A549 (cell line): ENCODE measurements at regions not wholly inside any gene's neighbourhood (a gene's known extent, or its start where the extent isn't known, plus 50 kb on each side); places are given as distances from the start of the nearest gene placed in this dataset.

Experiments used
- ATAC-seq, 2 experiments: fragments of 200-7000 bp in 1 of 2; fragments of >200 bp in 1 of 2; cut with Nextera tagmentation in 1 of 2; cut with Tn5 transposase in 1 of 2; 3 replicates each; pipeline versions ENCODE4 v1.8.0 to v1.9.1; 2018 to 2020; ENCODE audit warnings: mild to moderate bottlenecking in 1 of 2, moderate library complexity in 1 of 2
- CTCF ChIA-PET: fragments of 300-600 bp; sonication (Branson Sonifier 250); formaldehyde crosslinking; extraction: SDS; loops from one replicate; lab custom pipeline; 2021; ENCODE audit warnings: antibody characterized with exemption, inconsistent platforms; lab: Yijun Ruan, JAX
- POLR2A ChIA-PET: fragments of 350-600 bp; formaldehyde crosslinking; extraction: SDS; loops from one replicate; lab custom pipeline; 2021; ENCODE audit warnings: antibody characterized with exemption, inconsistent platforms; lab: Yijun Ruan, JAX
- DNase-seq, 2 experiments: peaks; one replicate each; pipeline versions ENCODE4 v3.0.0 to v3.0.0-alpha.2; 2011 to 2016; ENCODE audit warnings: low read depth in 1 of 2, low spot score in 1 of 2
- FAIRE-seq: peaks from 2 replicates; lab custom pipeline; 2011; peaks lifted over from hg19 to GRCh38; lab: Jason Lieb, UNC
- H3K27ac ChIP-seq, 2 experiments: fragments of >200 bp; sonication (Bioruptor Twin); formaldehyde crosslinking; 3 replicates each; pipeline ENCODE4 v1.5.1; 2016 to 2017
- H3K4me1 ChIP-seq: fragments of >200 bp; sonication (Bioruptor Twin); formaldehyde crosslinking; 3 replicates; pipeline ENCODE4 v1.6.1; 2016
- H3K4me2 ChIP-seq: fragments of >200 bp; sonication (Bioruptor Twin); formaldehyde crosslinking; 3 replicates; pipeline ENCODE4 v1.6.1; 2016
- H3K4me3 ChIP-seq: fragments of >200 bp; sonication (Bioruptor Twin); formaldehyde crosslinking; 3 replicates; pipeline ENCODE4 v1.5.1; 2016
- H3K9me3 ChIP-seq: fragments of >200 bp; sonication (Bioruptor Twin); formaldehyde crosslinking; 3 replicates; pipeline ENCODE4 v1.6.1; 2016
- BHLHE40 ChIP-seq: IDR thresholded peaks from 2 replicates; pipeline ENCODE4 v1.6.1; 2012; ENCODE audit warnings: low read depth, low read length, inconsistent platforms
- CBX2 ChIP-seq: fragments of 200-600 bp; sonication (generic); IDR thresholded peaks from 2 replicates; pipeline ENCODE4 v1.6.1; 2016; ENCODE audit warnings: low read depth, mild to moderate bottlenecking, borderline replicate concordance
- CBX8 ChIP-seq: fragments of 200-600 bp; sonication (generic); IDR thresholded peaks from 2 replicates; pipeline ENCODE4 v1.6.1; 2016
- CEBPB ChIP-seq, 2 experiments: fragments of >200 bp in 1 of 2; sonication (Bioruptor Twin) in 1 of 2; formaldehyde crosslinking in 1 of 2; IDR thresholded peaks; 2 replicates each; pipeline ENCODE4 v1.6.1; 2012 to 2016
- EP300 ChIP-seq, 2 experiments: fragments of >200 bp; sonication (Bioruptor Twin); formaldehyde crosslinking; IDR thresholded peaks; 2 replicates in 1 of 2; 3 replicates in 1 of 2; pipeline ENCODE4 v1.6.1; 2016 to 2017
- FOSL2 ChIP-seq, 2 experiments: fragments of 450-650 bp in 1 of 2; fragments of >200 bp in 1 of 2; sonication (Bioruptor Twin) in 1 of 2; formaldehyde crosslinking; IDR thresholded peaks; 2 replicates each; pipeline versions ENCODE4 v1.5.0 to v1.6.1; 2016 to 2020; ENCODE audit warnings: mild to moderate bottlenecking in 1 of 2, moderate library complexity in 1 of 2
- HDAC2 ChIP-seq: fragments of 200-600 bp; sonication (generic); IDR thresholded peaks from 2 replicates; pipeline ENCODE4 v1.6.1; 2016
- HOXB13 ChIP-seq: fragments of 250-450 bp; sonication (Bioruptor Pico); IDR thresholded peaks from 2 replicates; pipeline ENCODE4 v1.5.0; 2020; ENCODE audit warnings: low read depth, mild to moderate bottlenecking, moderate library complexity
- KDM1A ChIP-seq: fragments of 200-600 bp; sonication (generic); IDR thresholded peaks from 2 replicates; pipeline ENCODE4 v1.6.1; 2016; ENCODE audit warnings: low read depth, mild to moderate bottlenecking
- MAFK ChIP-seq: fragments of 450-650 bp; IDR thresholded peaks from 2 replicates; pipeline ENCODE4 v1.6.1; 2014; ENCODE audit not compliant: partially characterized antibody
- MYC ChIP-seq: IDR thresholded peaks from 2 replicates; pipeline ENCODE4 v1.6.1; 2012; ENCODE audit warnings: mild to moderate bottlenecking, inconsistent platforms, low read length, improper control_type of control experiment, borderline replicate concordance
- NPAS2 ChIP-seq: fragments of 250-450 bp; sonication (Bioruptor Pico); IDR thresholded peaks from 2 replicates; pipeline ENCODE4 v1.8.0; 2022; ENCODE audit warnings: mild to moderate bottlenecking, moderate library complexity, borderline replicate concordance
- NR3C1 ChIP-seq: fragments of >200 bp; sonication (Bioruptor Twin); formaldehyde crosslinking; IDR thresholded peaks from 3 replicates; pipeline ENCODE4 v1.6.1; 2017
- RCOR1 ChIP-seq: fragments of 150-350 bp; IDR thresholded peaks from 2 replicates; pipeline ENCODE4 v1.6.1; 2014; ENCODE audit warnings: antibody characterized with exemption, low read length, low read depth
- RNF2 ChIP-seq: fragments of 200-600 bp; sonication (generic); IDR thresholded peaks from 2 replicates; pipeline ENCODE4 v1.6.1; 2016; ENCODE audit warnings: low read depth, mild to moderate bottlenecking, antibody characterized with exemption, moderate library complexity, borderline replicate concordance
- ZC3H11A ChIP-seq: fragments of 450-650 bp; IDR thresholded peaks from 2 replicates; pipeline ENCODE4 v1.6.1; 2014; ENCODE audit warnings: antibody characterized with exemption, mild to moderate bottlenecking
- ZNF302 ChIP-seq: fragments of 250-450 bp; sonication (Bioruptor Pico); IDR thresholded peaks from 2 replicates; pipeline ENCODE4 v1.9.0; 2021; ENCODE audit warnings: inconsistent platforms, mild to moderate bottlenecking, moderate library complexity
- WGBS: methylation state at CpG from one replicate; pipeline ENCODE4 v1.1.6; 2017; ENCODE audit errors: missing lambda C conversion rate; 5-methylcytosine and 5-hydroxymethylcytosine counted together
- TF ChIP-seq, protein P1 (sequence below): fragments of 150-350 bp; IDR thresholded peaks from 2 replicates; pipeline ENCODE4 v1.6.1; 2014; ENCODE audit warnings: low read depth, mild to moderate bottlenecking, low read length
- TF ChIP-seq, protein P2 (sequence below): fragments of 450-650 bp; IDR thresholded peaks from 2 replicates; pipeline ENCODE4 v1.6.1; 2014; ENCODE audit warnings: antibody characterized with exemption
- TF ChIP-seq, protein P3 (sequence below): fragments of 250-450 bp; sonication (Bioruptor Pico); IDR thresholded peaks from 2 replicates; pipeline ENCODE4 v1.5.0; 2020; ENCODE audit warnings: low read depth, mild to moderate bottlenecking, moderate library complexity

DNA sequence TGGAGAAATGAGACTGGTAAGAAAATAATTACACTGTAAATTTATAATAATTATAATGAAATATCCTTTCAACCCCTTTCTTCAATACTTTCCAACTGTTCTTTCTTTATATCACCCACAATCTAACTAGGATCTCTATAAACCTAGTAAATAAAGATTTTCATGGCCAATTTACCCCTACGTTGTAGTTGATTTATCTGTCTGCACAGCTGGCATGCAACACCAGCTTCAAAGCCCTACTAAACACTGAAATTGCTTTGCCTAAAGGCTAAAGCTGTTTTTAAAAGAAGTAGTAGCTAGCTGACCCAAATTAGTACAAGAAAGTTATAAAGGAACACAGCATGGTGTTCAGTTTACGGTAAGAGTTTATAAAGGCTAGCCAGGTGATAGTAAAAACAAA lies 140.1 kb downstream of the NOL4 start (continued):
- TF ChIP-seq, protein P1, sequence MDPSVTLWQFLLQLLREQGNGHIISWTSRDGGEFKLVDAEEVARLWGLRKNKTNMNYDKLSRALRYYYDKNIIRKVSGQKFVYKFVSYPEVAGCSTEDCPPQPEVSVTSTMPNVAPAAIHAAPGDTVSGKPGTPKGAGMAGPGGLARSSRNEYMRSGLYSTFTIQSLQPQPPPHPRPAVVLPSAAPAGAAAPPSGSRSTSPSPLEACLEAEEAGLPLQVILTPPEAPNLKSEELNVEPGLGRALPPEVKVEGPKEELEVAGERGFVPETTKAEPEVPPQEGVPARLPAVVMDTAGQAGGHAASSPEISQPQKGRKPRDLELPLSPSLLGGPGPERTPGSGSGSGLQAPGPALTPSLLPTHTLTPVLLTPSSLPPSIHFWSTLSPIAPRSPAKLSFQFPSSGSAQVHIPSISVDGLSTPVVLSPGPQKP, result no peak
- no peak for TF ChIP-seq FOSL2 (IDR thresholded peaks at IDR 0.05)
- no peak for TF ChIP-seq FOSL2 (CRISPR knock-in tag; IDR thresholded peaks at IDR 0.05)
- no peak for TF ChIP-seq NR3C1

DNA sequence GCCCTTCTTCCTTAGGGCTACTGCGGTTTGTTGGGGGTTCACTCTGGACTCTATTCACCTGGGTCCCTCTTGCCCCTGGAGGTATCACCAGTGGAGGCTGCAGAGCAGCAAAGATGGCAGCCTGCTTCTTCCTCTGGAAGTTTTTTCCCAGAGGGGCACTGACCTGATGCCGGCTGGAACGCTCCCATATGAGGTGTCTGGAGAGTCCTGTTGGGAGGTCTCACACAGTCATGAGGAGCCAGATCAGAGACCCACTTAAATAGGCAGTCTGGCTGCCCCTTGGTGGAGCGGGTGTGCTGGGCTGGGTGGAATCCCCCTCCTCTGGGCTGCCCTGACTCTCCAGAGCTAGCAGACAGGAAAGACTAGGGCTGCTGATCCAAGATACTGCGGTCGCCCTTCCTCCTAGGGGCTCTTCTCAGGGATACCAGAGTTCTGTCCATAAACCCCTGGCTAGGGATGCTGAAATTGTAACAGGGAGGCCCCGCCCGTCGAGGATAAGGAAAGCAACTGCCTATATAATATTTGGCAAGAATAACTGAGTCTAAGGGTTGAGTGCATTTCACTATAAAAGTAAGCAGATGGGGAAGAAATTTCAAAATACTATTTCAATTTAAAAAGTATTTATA lies 140.7 kb downstream of the NOL4 start:
- no peak for FAIRE-seq
- no peak overlapping the region for H3K27ac ChIP-seq
- WGBS, result 0% methylated on average over 6 of the region's 9 CpGs
- no peak for TF ChIP-seq RNF2
- no peak for TF ChIP-seq EP300 (IDR thresholded peaks at IDR 0.05)
- TF ChIP-seq HDAC2, result no peak
- TF ChIP-seq, protein P2, sequence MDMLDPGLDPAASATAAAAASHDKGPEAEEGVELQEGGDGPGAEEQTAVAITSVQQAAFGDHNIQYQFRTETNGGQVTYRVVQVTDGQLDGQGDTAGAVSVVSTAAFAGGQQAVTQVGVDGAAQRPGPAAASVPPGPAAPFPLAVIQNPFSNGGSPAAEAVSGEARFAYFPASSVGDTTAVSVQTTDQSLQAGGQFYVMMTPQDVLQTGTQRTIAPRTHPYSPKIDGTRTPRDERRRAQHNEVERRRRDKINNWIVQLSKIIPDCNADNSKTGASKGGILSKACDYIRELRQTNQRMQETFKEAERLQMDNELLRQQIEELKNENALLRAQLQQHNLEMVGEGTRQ, result no peak
- TF ChIP-seq KDM1A, result no peak
- no peak for TF ChIP-seq HOXB13
- no peak for TF ChIP-seq MYC
- no peak for DNase-seq
- ChIA-PET CTCF (no interaction called here), POLR2A (no interaction called here)
- ATAC-seq, result no peak
- H3K9me3 ChIP-seq, result no peaks in the 10 kb centered on the region
- H3K4me1 ChIP-seq, result no peaks in the 10 kb centered on the region
- no peak overlapping the region for H3K4me3 ChIP-seq
- H3K4me2 ChIP-seq, result no peak overlapping the region

DNA sequence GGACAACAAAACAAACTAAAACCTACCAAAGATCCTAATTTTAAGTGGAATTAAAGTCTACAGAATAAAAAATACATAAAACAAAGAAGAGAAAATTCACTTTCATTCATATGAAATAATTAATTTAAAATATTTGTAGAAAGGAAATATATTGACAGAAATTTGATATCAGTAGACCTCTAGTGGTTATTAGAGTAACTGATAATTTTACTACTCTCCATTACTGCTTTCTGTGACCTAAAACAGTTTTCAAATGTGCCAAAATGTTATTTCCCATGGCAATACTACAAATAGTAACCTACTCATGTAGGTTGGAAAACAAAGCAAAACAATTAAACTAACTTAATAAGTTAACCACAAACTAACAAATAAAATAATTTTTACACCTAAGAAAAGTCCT lies 147.1 kb downstream of the NOL4 start:
- Histone ChIP-seq H3K9me3 (no peaks in the 10 kb centered on the region), H3K4me3 (no peak overlapping the region), H3K4me2 (no peak overlapping the region), H3K4me1 (no peaks in the 10 kb centered on the region), H3K27ac (no peak overlapping the region)
- ATAC-seq (no peak), FAIRE-seq (no peak), DNase-seq (no peak)
- ChIA-PET CTCF (no interaction called here), POLR2A (no interaction called here)
- TF ChIP-seq MAFK (no peak), NPAS2 (CRISPR knock-in tag) (no peak), BHLHE40 (no peak), CBX2 (no peak), ZNF302 (CRISPR knock-in tag) (no peak), CBX8 (no peak), ZC3H11A (no peak), CEBPB (IDR thresholded peaks at IDR 0.05) (no peak), RCOR1 (no peak)
- TF ChIP-seq, protein P3, sequence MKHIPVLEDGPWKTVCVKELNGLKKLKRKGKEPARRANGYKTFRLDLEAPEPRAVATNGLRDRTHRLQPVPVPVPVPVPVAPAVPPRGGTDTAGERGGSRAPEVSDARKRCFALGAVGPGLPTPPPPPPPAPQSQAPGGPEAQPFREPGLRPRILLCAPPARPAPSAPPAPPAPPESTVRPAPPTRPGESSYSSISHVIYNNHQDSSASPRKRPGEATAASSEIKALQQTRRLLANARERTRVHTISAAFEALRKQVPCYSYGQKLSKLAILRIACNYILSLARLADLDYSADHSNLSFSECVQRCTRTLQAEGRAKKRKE (CRISPR knock-in tag), result no peak
- TF ChIP-seq, all 56 proteins: peak for 0
